IMR-90 (cell line): ENCODE measurements at regions not wholly inside any gene's neighbourhood (a gene's known extent, or its start where the extent isn't known, plus 50 kb on each side); places are given as distances from the start of the nearest gene placed in this dataset.

ENCODE experiments used
- CEBPB ChIP-seq: IDR thresholded peaks from 2 replicates; pipeline ENCODE4 v1.6.1; 2012; ENCODE audit warnings: low read depth, low read length, improper control_type of control experiment
- FOS ChIP-seq: fragments of 150-350 bp; IDR thresholded peaks from 2 replicates; pipeline ENCODE4 v1.6.1; 2016; ENCODE audit warnings: low read depth, low read length
- MAFK ChIP-seq: IDR thresholded peaks from 2 replicates; pipeline ENCODE4 v1.6.1; 2012; ENCODE audit warnings: low read depth, low read length, improper control_type of control experiment
- MAZ ChIP-seq: IDR thresholded peaks from 2 replicates; pipeline ENCODE4 v1.6.1; 2012; ENCODE audit warnings: low read depth, mild to moderate bottlenecking, low read length, improper control_type of control experiment, moderate library complexity, borderline replicate concordance
- MXI1 ChIP-seq: IDR thresholded peaks from 2 replicates; pipeline ENCODE4 v1.6.1; 2012; ENCODE audit warnings: low read depth, mild to moderate bottlenecking, low read length, moderate library complexity, borderline replicate concordance
- POLR2A ChIP-seq: IDR thresholded peaks from 2 replicates; pipeline ENCODE4 v1.6.1; 2012; ENCODE audit warnings: mild to moderate bottlenecking, low read depth, low read length
- SMC3 ChIP-seq: fragments of 150-350 bp; IDR thresholded peaks from 2 replicates; pipeline ENCODE4 v1.6.1; 2016; ENCODE audit warnings: low read depth, mild to moderate bottlenecking, antibody characterized with exemption, low read length, moderate library complexity
- TF ChIP-seq, protein P1 (sequence below): conservative IDR thresholded peaks from 2 replicates; pipeline ENCODE4 v1.5.1; 2012; ENCODE audit warnings: mild to moderate bottlenecking, low read depth, low read length, improper control_type of control experiment

GRCh38 chr15:100821327-100821726, 58.3 kb upstream of the ALDH1A3 start:
- TF ChIP-seq, protein P1, sequence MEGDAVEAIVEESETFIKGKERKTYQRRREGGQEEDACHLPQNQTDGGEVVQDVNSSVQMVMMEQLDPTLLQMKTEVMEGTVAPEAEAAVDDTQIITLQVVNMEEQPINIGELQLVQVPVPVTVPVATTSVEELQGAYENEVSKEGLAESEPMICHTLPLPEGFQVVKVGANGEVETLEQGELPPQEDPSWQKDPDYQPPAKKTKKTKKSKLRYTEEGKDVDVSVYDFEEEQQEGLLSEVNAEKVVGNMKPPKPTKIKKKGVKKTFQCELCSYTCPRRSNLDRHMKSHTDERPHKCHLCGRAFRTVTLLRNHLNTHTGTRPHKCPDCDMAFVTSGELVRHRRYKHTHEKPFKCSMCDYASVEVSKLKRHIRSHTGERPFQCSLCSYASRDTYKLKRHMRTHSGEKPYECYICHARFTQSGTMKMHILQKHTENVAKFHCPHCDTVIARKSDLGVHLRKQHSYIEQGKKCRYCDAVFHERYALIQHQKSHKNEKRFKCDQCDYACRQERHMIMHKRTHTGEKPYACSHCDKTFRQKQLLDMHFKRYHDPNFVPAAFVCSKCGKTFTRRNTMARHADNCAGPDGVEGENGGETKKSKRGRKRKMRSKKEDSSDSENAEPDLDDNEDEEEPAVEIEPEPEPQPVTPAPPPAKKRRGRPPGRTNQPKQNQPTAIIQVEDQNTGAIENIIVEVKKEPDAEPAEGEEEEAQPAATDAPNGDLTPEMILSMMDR, result no peak
- no peak for TF ChIP-seq POLR2A
- no peak for TF ChIP-seq CEBPB
- no peak for TF ChIP-seq MAZ
- no peak for TF ChIP-seq MXI1
- TF ChIP-seq SMC3, result no peak
- TF ChIP-seq MAFK, result no peak
- no peak for TF ChIP-seq FOS
